GM12878 (cell line): ENCODE measurements at regions not wholly inside any gene's neighbourhood (a gene's known extent, or its start where the extent isn't known, plus 50 kb on each side); places are given as distances from the start of the nearest gene placed in this dataset.

Experiments
- ATF2 ChIP-seq: IDR thresholded peaks from 2 replicates; pipeline ENCODE4 v1.6.1; 2012; ENCODE audit warnings: low read length, inconsistent platforms
- BRCA1 ChIP-seq: IDR thresholded peaks from 2 replicates; pipeline ENCODE4 v1.6.1; 2011; ENCODE audit warnings: low read depth, low read length, improper control_type of control experiment
- CEBPB ChIP-seq, 2 experiments: fragments of 150-350 bp in 1 of 2; IDR thresholded peaks; 2 replicates each; pipeline ENCODE4 v1.6.1; 2012 to 2014; ENCODE audit warnings: low read depth in 2 of 2, low read length in 2 of 2, borderline replicate concordance in 1 of 2, inconsistent platforms in 1 of 2
- CHD2 ChIP-seq: IDR thresholded peaks from 2 replicates; pipeline ENCODE4 v1.6.1; 2011; ENCODE audit warnings: low read depth, low read length, improper control_type of control experiment, borderline replicate concordance
- CTCF ChIP-seq, 3 experiments: IDR thresholded peaks in 2 of 3; conservative IDR thresholded peaks in 1 of 3; 2 replicates each; pipeline ENCODE4 v1.5.1; 2011; ENCODE audit warnings: low read depth in 3 of 3, low read length in 3 of 3, mild to moderate bottlenecking in 3 of 3, control low read depth in 2 of 3, moderate library complexity in 2 of 3, inconsistent platforms in 1 of 3, mixed read lengths in 1 of 3; ENCODE audit not compliant: control insufficient read depth in 2 of 3, insufficient read depth in 1 of 3; ENCODE audit errors: extremely low read depth in 1 of 3
- EP300 ChIP-seq, 2 experiments: fragments of 150-350 bp in 1 of 2; IDR thresholded peaks; 2 replicates each; pipeline ENCODE4 v1.6.1; 2011 to 2012; ENCODE audit warnings: low read depth in 2 of 2, low read length in 2 of 2, borderline replicate concordance in 1 of 2, improper control_type of control experiment in 1 of 2, inconsistent platforms in 1 of 2; ENCODE audit not compliant: control insufficient read depth in 1 of 2
- EZH2 ChIP-seq: IDR thresholded peaks from 2 replicates; pipeline ENCODE4 v1.6.1; 2012; ENCODE audit warnings: low read depth, mild to moderate bottlenecking, control low read depth, inconsistent platforms, low read length, borderline replicate concordance; ENCODE audit not compliant: control insufficient read depth
- JUNB ChIP-seq: IDR thresholded peaks from 2 replicates; pipeline ENCODE4 v1.6.1; 2016; ENCODE audit warnings: antibody characterized with exemption, mild to moderate bottlenecking
- POLR2A ChIP-seq: IDR thresholded peaks from 2 replicates; pipeline ENCODE4 v1.6.1; 2011; ENCODE audit warnings: low read depth, mild to moderate bottlenecking, low read length
- POLR2AphosphoS5 ChIP-seq: IDR thresholded peaks from 2 replicates; pipeline ENCODE4 v1.6.1; 2011; ENCODE audit warnings: mild to moderate bottlenecking, low read length, inconsistent platforms
- SREBF2 ChIP-seq: IDR thresholded peaks from 2 replicates; pipeline ENCODE4 v1.6.1; 2012; ENCODE audit warnings: mild to moderate bottlenecking, low read length

- TF ChIP-seq CTCF (IDR thresholded peaks at IDR 0.05 in 2 of 3, conservative IDR thresholded peaks at IDR 0.05 in 1 of 3; ENCODE audit: control insufficient read depth in 2 of 3, extremely low read depth in 1 of 3, insufficient read depth in 1 of 3, low read depth in 3 of 3, low read length in 3 of 3) (no peak), EP300 (IDR thresholded peaks at IDR 0.05; ENCODE audit: borderline replicate concordance in 1 of 2, control insufficient read depth in 1 of 2, low read depth in 2 of 2, low read length in 2 of 2) (no peak), JUNB (no peak), ATF2 (no peak), SREBF2 (no peak), CEBPB (IDR thresholded peaks at IDR 0.05; ENCODE audit: borderline replicate concordance in 1 of 2, low read depth in 2 of 2, low read length in 2 of 2) (no peak), BRCA1 (no peak), EZH2 (no peak), POLR2A (no peak), CHD2 (no peak), POLR2AphosphoS5 (no peak)
Measured at GRCh38 chr22:46090036-46090591, 60.2 kb upstream of the PPARA start.
